PC-3 (cell line): ENCODE measurements at regions not wholly inside any gene's neighbourhood (a gene's known extent, or its start where the extent isn't known, plus 50 kb on each side); places are given as distances from the start of the nearest gene placed in this dataset.

Experiments used
- ATAC-seq: fragments of 200-7000 bp; cut with Tn5 transposase; 2 replicates; pipeline ENCODE4 v1.9.1; 2020; ENCODE audit warnings: mild to moderate bottlenecking, moderate library complexity
- BruUV-seq: library from RNA; stranded (reverse); fragments of 400-500 nt; replicated peaks from 2 replicates; lab custom pipeline; 2021; lab: Mats Ljungman, UMichigan
- CTCF ChIA-PET: fragments of 300-600 bp; sonication (Branson Sonifier 250); formaldehyde crosslinking; loops from one replicate; lab custom pipeline; 2022; ENCODE audit warnings: antibody characterized with exemption; lab: Charles Lee
- POLR2A ChIA-PET: fragments of 300-600 bp; sonication (Branson Sonifier 250); formaldehyde crosslinking; loops from one replicate; lab custom pipeline; 2022; ENCODE audit warnings: antibody characterized with exemption; ENCODE audit not compliant: unreplicated experiment; lab: Charles Lee
- DNase-seq: peaks from one replicate; pipeline ENCODE4 v3.0.0-alpha.2; 2015
- H2AFZ ChIP-seq: fragments of 300-600 bp; sonication (generic); 2 replicates; pipeline ENCODE4 v1.6.0; 2016; ENCODE audit warnings: antibody characterized with exemption, low read length
- H3F3A ChIP-seq: fragments of 300-600 bp; sonication (generic); one replicate; pipeline ENCODE4 v1.6.0; 2017; ENCODE audit warnings: antibody characterized with exemption, low read length, control low read depth, mild to moderate bottlenecking; ENCODE audit not compliant: unreplicated experiment
- H3K27ac ChIP-seq: fragments of 300-600 bp; sonication (generic); 2 replicates; pipeline ENCODE4 v1.5.1; 2016; ENCODE audit warnings: mild to moderate bottlenecking, low read length
- H3K27me3 ChIP-seq: fragments of 300-600 bp; sonication (generic); 2 replicates; pipeline ENCODE4 v1.6.1; 2016; ENCODE audit warnings: low read length, mixed read lengths
- H3K36me3 ChIP-seq: fragments of 300-600 bp; sonication (generic); 2 replicates; pipeline ENCODE4 v1.6.1; 2016; ENCODE audit warnings: low read depth, mixed run types, low read length, mixed read lengths
- H3K4me1 ChIP-seq: fragments of 300-600 bp; sonication (generic); 2 replicates; pipeline ENCODE4 v1.5.1; 2016; ENCODE audit warnings: low read length; ENCODE audit not compliant: insufficient read depth
- H3K4me2 ChIP-seq: fragments of 300-600 bp; sonication (generic); 2 replicates; pipeline ENCODE4 v1.6.0; 2016; ENCODE audit warnings: low read length
- H3K4me3 ChIP-seq: fragments of 300-600 bp; sonication (generic); 2 replicates; pipeline ENCODE4 v1.5.1; 2016; ENCODE audit warnings: mild to moderate bottlenecking, low read length, mixed read lengths
- H3K79me2 ChIP-seq: fragments of 300-600 bp; sonication (generic); 2 replicates; pipeline ENCODE4 v1.6.1; 2017; ENCODE audit warnings: low read length, mixed read lengths
- H3K9ac ChIP-seq: fragments of 300-600 bp; sonication (generic); 2 replicates; pipeline ENCODE4 v1.6.0; 2016; ENCODE audit warnings: mild to moderate bottlenecking, low read length
- H3K9me2 ChIP-seq: fragments of 300-600 bp; sonication (generic); replicated peaks from 2 replicates; pipeline ENCODE4 v1.6.1; 2016; ENCODE audit warnings: mixed run types, low read length, mixed read lengths
- H3K9me3 ChIP-seq: fragments of 300-600 bp; sonication (generic); 2 replicates; pipeline ENCODE4 v1.6.1; 2016; ENCODE audit warnings: low read length, mixed read lengths
- H4K20me1 ChIP-seq: fragments of 300-600 bp; sonication (generic); 2 replicates; pipeline ENCODE4 v1.6.1; 2016; ENCODE audit warnings: low read length, mixed read lengths
- EZH2 ChIP-seq: fragments of 300-600 bp; sonication (generic); IDR thresholded peaks from one replicate; pipeline ENCODE4 v1.6.1; 2017; ENCODE audit warnings: antibody characterized with exemption, mild to moderate bottlenecking, low read length; ENCODE audit not compliant: unreplicated experiment
- EZH2phosphoT487 ChIP-seq: fragments of 300-600 bp; sonication (generic); IDR thresholded peaks from 2 replicates; pipeline ENCODE4 v1.6.1; 2018; ENCODE audit warnings: mild to moderate bottlenecking, antibody characterized with exemption, low read length, borderline replicate concordance
- intact Hi-C: fragments of 100-400 bp; cut with micrococcal nuclease; formaldehyde crosslinking; loops from 2 replicates; pipeline ENCODE4 v1.9.0; 2023
- TF ChIP-seq, protein P1 (sequence below): fragments of 300-600 bp; sonication (generic); conservative IDR thresholded peaks from 2 replicates; pipeline ENCODE4 v1.5.1; 2017; ENCODE audit warnings: antibody characterized with exemption, low read depth, mild to moderate bottlenecking, low read length

DNA sequence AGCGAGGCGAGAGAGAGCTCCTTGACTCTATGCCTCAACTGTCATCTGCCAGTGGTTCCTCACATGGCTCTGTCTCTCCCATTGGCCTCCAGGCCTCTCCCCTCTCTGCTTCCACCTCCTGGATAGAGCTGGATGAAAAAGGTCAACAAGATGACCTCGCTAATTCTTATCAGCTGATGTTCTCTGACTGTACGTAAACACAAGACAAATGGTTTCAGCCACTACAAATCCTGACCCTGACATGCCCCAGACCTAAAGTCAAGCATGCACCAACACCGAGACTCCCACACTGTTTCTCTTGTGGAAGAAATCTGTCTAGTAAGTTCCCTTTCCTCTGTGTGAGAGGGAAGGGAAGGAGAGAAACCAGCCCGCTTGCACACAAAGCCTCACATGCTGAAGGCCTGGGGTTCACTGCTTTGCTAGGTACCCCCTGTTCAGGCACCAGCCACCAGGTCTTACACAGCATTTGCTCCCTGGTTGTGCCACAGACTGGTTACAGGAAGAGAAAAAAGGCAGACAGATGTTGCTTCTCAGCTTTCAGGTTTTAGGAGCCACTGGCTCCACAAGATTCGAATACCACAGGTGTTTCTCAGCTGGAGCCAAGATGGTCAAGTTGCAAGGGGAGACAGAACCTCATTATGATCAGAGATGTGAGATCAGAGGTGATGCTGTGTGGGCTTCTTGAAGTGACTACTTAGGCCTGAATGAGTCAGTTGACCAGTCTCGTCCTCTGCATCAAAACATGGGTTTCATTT lies 592.5 kb downstream of the CCDC171 start:
- Histone ChIP-seq H4K20me1 (no peaks in the 10 kb centered on the region), H3K4me2 (no peak overlapping the region), H3K9ac (no peak overlapping the region), H3K9me3 (no peaks in the 10 kb centered on the region), H2AFZ (no peak overlapping the region), H3K36me3 (no peaks in the 10 kb centered on the region), H3F3A (no peaks in the 10 kb centered on the region), H3K27ac (no peak overlapping the region), H3K4me1 (no peaks in the 10 kb centered on the region), H3K27me3 (no peaks in the 10 kb centered on the region), H3K4me3 (no peak overlapping the region), H3K9me2 (no peaks in the 10 kb centered on the region), H3K79me2 (no peaks in the 10 kb centered on the region)
- ChIA-PET POLR2A (no interaction called here), CTCF (interaction anchor here (0.6 kb wide), 1 partner anchor 860 kb away, joined by 3 read pairs; no protein-coding TSS in a partner anchor)
- ATAC-seq (no peak), DNase-seq (no peak)
- TF ChIP-seq EZH2phosphoT487, result no peak
- TF ChIP-seq EZH2, result no peak
- TF ChIP-seq, protein P1, sequence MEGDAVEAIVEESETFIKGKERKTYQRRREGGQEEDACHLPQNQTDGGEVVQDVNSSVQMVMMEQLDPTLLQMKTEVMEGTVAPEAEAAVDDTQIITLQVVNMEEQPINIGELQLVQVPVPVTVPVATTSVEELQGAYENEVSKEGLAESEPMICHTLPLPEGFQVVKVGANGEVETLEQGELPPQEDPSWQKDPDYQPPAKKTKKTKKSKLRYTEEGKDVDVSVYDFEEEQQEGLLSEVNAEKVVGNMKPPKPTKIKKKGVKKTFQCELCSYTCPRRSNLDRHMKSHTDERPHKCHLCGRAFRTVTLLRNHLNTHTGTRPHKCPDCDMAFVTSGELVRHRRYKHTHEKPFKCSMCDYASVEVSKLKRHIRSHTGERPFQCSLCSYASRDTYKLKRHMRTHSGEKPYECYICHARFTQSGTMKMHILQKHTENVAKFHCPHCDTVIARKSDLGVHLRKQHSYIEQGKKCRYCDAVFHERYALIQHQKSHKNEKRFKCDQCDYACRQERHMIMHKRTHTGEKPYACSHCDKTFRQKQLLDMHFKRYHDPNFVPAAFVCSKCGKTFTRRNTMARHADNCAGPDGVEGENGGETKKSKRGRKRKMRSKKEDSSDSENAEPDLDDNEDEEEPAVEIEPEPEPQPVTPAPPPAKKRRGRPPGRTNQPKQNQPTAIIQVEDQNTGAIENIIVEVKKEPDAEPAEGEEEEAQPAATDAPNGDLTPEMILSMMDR, result no peak
- intact Hi-C loops, result no loop called here
- BruUV-seq, result no TSS peak

DNA sequence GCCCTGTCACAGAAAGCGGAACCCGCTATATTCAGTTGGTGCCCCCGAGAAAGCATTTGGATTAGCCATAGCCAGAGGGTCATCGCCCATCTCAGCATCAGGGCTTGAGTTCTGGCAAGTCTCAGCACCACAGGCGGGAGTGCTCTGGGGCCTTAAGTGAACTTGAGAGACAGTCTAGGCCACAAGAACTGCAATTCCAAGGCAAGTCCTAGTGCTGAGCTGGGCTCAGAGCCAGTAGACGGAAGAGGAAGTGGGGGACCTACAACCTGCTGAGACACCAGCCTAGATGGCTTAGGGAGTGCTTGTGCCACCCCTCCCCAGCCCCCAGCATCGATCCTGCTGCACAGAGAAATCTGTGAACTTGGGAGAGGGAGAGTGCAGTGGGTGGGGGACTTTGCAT lies 594.9 kb downstream of the CCDC171 start:
- DNase-seq (no peak), ATAC-seq (no peak)
- no TSS peak for BruUV-seq
- Histone ChIP-seq H3K4me1 (no peaks in the 10 kb centered on the region), H3K4me3 (no peak overlapping the region), H3F3A (no peaks in the 10 kb centered on the region), H3K27me3 (no peaks in the 10 kb centered on the region), H3K27ac (no peak overlapping the region), H3K79me2 (no peaks in the 10 kb centered on the region), H3K4me2 (no peak overlapping the region), H3K9ac (no peak overlapping the region), H3K36me3 (no peaks in the 10 kb centered on the region), H2AFZ (no peak overlapping the region), H4K20me1 (no peaks in the 10 kb centered on the region), H3K9me3 (no peaks in the 10 kb centered on the region), H3K9me2 (no peaks in the 10 kb centered on the region)
- ChIA-PET POLR2A (no interaction called here), CTCF (no interaction called here)
- TF ChIP-seq EZH2, result no peak
- intact Hi-C loops, result no loop called here

DNA sequence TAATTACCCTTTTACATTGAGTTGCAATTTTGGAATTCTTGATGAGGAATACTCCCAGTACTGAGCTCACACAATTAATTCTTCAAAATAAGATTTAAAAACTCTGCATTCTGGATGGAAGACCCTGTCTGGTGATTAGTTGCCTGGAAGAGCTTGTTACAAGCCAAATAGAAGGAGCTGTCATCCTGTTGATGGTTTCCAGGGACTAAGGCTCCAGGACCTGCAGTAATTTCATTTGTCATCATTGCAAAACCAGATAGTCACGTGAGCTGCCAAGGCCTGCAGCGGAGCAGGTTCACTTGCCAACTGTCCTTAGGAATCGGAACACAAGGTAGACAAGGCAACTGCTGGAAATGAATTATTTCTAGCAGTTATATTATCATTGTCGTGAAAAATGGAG lies 597.7 kb downstream of the CCDC171 start:
- Histone ChIP-seq H3K4me3 (no peak overlapping the region), H3K36me3 (no peaks in the 10 kb centered on the region), H3K27ac (no peak overlapping the region), H3F3A (no peaks in the 10 kb centered on the region), H3K9me3 (no peaks in the 10 kb centered on the region), H4K20me1 (no peaks in the 10 kb centered on the region), H3K79me2 (no peaks in the 10 kb centered on the region), H3K27me3 (no peaks in the 10 kb centered on the region), H3K4me2 (no peak overlapping the region), H3K4me1 (no peaks in the 10 kb centered on the region), H3K9ac (no peak overlapping the region), H3K9me2 (no peaks in the 10 kb centered on the region), H2AFZ (no peak overlapping the region)
- no TSS peak for BruUV-seq
- ChIA-PET CTCF (no interaction called here), POLR2A (no interaction called here)
- DNase-seq, result no peak
- TF ChIP-seq, protein P1, result no peak
- intact Hi-C loops, result no loop called here
- no peak for ATAC-seq
